Transverse colon (tissue), 3 donors: ENCODE measurements at regions not wholly inside any gene's neighbourhood (a gene's known extent, or its start where the extent isn't known, plus 50 kb on each side); places are given as distances from the start of the nearest gene placed in this dataset.
A peak's percentile ranks its signal among the peaks of the same experiment; 100 is the strongest.

Experiments used
- CTCF ChIP-seq, 5 experiments: fragments of 200-600 bp in 3 of 5; fragments of 450-650 bp in 2 of 5; sonication (generic) in 3 of 5; IDR thresholded peaks; 1 replicate in 2 of 5; 2 replicates in 3 of 5; pipeline ENCODE4 v1.5.1; 2016 to 2017; ENCODE audit warnings: antibody characterized with exemption in 5 of 5, inconsistent platforms in 3 of 5, mild to moderate bottlenecking in 2 of 5, moderate library complexity in 1 of 5
- POLR2A ChIP-seq: fragments of 450-650 bp; IDR thresholded peaks from one replicate; pipeline ENCODE4 v1.6.1; 2016; ENCODE audit warnings: antibody characterized with exemption, mild to moderate bottlenecking, moderate library complexity

- TF ChIP-seq CTCF (IDR thresholded peaks at IDR 0.05) (peak in 2 of 5 experiments; percentile 10 to 31), POLR2A (no peak)
These were observed 81.6 kb downstream of the MYEOV start for GRCh38 chr11:69375316-69376154.
